GM12878 (cell line): ENCODE measurements at regions not wholly inside any gene's neighbourhood (a gene's known extent, or its start where the extent isn't known, plus 50 kb on each side); places are given as distances from the start of the nearest gene placed in this dataset.

Experiments used
- ATAC-seq: fragments of 200-7000 bp; cut with Tn5 transposase; 3 replicates; pipeline ENCODE4 v1.9.1; 2020; ENCODE audit warnings: mild to moderate bottlenecking, moderate library complexity
- BruUV-seq: library from RNA; stranded (reverse); fragments of 400-500 nt; replicated peaks from 2 replicates; lab custom pipeline; 2021; lab: Mats Ljungman, UMichigan
- CTCF ChIA-PET: fragments of 300-600 bp; sonication (Branson Sonifier 250); formaldehyde crosslinking; extraction: SDS; loops from one replicate; lab custom pipeline; 2021; ENCODE audit warnings: inconsistent platforms; lab: Yijun Ruan, JAX
- POLR2A ChIA-PET: fragments of 350-600 bp; formaldehyde crosslinking; extraction: SDS; loops from one replicate; lab custom pipeline; 2021; ENCODE audit warnings: inconsistent platforms; lab: Charles Lee
- RAD21 ChIA-PET: fragments of 300-600 bp; sonication (Branson Sonifier 250); formaldehyde crosslinking; loops from one replicate; lab custom pipeline; 2023; ENCODE audit warnings: antibody characterized with exemption; ENCODE audit not compliant: unreplicated experiment; lab: Charles Lee
- SMC1A ChIA-PET: fragments of 300-600 bp; sonication (Branson Sonifier 250); formaldehyde crosslinking; loops from one replicate; lab custom pipeline; 2023; ENCODE audit not compliant: unreplicated experiment, uncharacterized antibody; lab: Charles Lee
- DNase-seq: peaks from one replicate; pipeline ENCODE4 v3.0.0-alpha.2; 2011; ENCODE audit warnings: low read depth, low spot score
- FAIRE-seq: peaks from 3 replicates; lab custom pipeline; 2011; peaks lifted over from hg19 to GRCh38; lab: Jason Lieb, UNC
- H2AFZ ChIP-seq: 2 replicates; pipeline ENCODE4 v1.6.0; 2011; ENCODE audit warnings: low read depth, low read length, control low read depth; ENCODE audit not compliant: control insufficient read depth
- H3K27ac ChIP-seq: 2 replicates; pipeline ENCODE4 v1.5.1; 2011; ENCODE audit warnings: control low read depth; ENCODE audit not compliant: control insufficient read depth, insufficient read depth
- H3K27me3 ChIP-seq, 2 experiments: replicated peaks in 1 of 2; 2 replicates each; pipeline versions ENCODE4 v1.6.0 to v1.6.1; 2011; ENCODE audit warnings: low read length in 1 of 2; ENCODE audit not compliant: control insufficient read depth in 2 of 2, insufficient read depth in 2 of 2
- H3K36me3 ChIP-seq, 2 experiments: 2 replicates each; pipeline ENCODE4 v1.5.1; 2011; ENCODE audit warnings: low read length in 1 of 2; ENCODE audit not compliant: control insufficient read depth in 2 of 2, insufficient read depth in 2 of 2
- H3K4me1 ChIP-seq: 2 replicates; pipeline ENCODE4 v1.6.1; 2011; ENCODE audit warnings: mild to moderate bottlenecking, low read length, moderate library complexity, mixed read lengths; ENCODE audit not compliant: control insufficient read depth, insufficient read depth
- H3K4me2 ChIP-seq: 2 replicates; pipeline ENCODE4 v1.6.0; 2011; ENCODE audit warnings: control low read depth; ENCODE audit not compliant: control insufficient read depth, insufficient read depth
- H3K4me3 ChIP-seq: fragments of 200-600 bp; sonication (generic); 2 replicates; pipeline ENCODE4 v1.5.1; 2016
- H3K79me2 ChIP-seq: 2 replicates; pipeline ENCODE4 v1.6.0; 2011; ENCODE audit warnings: low read length; ENCODE audit not compliant: control insufficient read depth, insufficient read depth
- H3K9ac ChIP-seq: 2 replicates; pipeline ENCODE4 v1.8.0; 2011; ENCODE audit warnings: low read length, control low read depth, mixed read lengths; ENCODE audit not compliant: control insufficient read depth, insufficient read depth
- H3K9me3 ChIP-seq: replicated peaks from 3 replicates; pipeline ENCODE4 v1.5.1; 2011; ENCODE audit warnings: mild to moderate bottlenecking, low read length; ENCODE audit not compliant: control insufficient read depth, insufficient read depth
- H4K20me1 ChIP-seq: 2 replicates; pipeline ENCODE4 v1.6.0; 2011; ENCODE audit not compliant: control insufficient read depth, insufficient read depth
- MLLT1 ChIP-seq: fragments of 450-650 bp; IDR thresholded peaks from 2 replicates; pipeline ENCODE4 v1.6.1; 2016; ENCODE audit warnings: mild to moderate bottlenecking
- MTA3 ChIP-seq: IDR thresholded peaks from 2 replicates; pipeline ENCODE4 v1.6.1; 2012; ENCODE audit warnings: low read length, inconsistent platforms, borderline replicate concordance
- SMAD5 ChIP-seq: IDR thresholded peaks from 2 replicates; pipeline ENCODE4 v1.6.1; 2016; ENCODE audit warnings: antibody characterized with exemption, low read depth
- SRF ChIP-seq, 2 experiments: IDR thresholded peaks; 2 replicates each; pipeline ENCODE4 v1.6.1; 2011; ENCODE audit warnings: low read depth in 2 of 2, low read length in 2 of 2, mild to moderate bottlenecking in 1 of 2, moderate library complexity in 1 of 2
- WGBS: methylation state at CpG from one replicate; pipeline ENCODE4 v1.1.6; 2016; ENCODE audit warnings: low lambda C conversion rate; ENCODE audit not compliant: insufficient replicate concordance, insufficient coverage; ENCODE audit errors: missing lambda C conversion rate; 5-methylcytosine and 5-hydroxymethylcytosine counted together
- in situ Hi-C: fragments of 300-500 bp; cut with MboI; formaldehyde crosslinking; loops from 9 replicates; pipeline ENCODE4 v1.14.3; 2018; ENCODE audit warnings: mixed read lengths
- intact Hi-C: fragments of 100-400 bp; cut with micrococcal nuclease; formaldehyde crosslinking; loops from one replicate; pipeline ENCODE4 v1.14.2; 2022; ENCODE audit not compliant: unreplicated experiment

- BruUV-seq, result no TSS peak
- POLR2A ChIA-PET, result no interaction called here
- no peaks in the 10 kb centered on the region for H3K79me2 ChIP-seq
- no peak for TF ChIP-seq MLLT1
- no peak for TF ChIP-seq MTA3
- TF ChIP-seq SMAD5, result no peak
- TF ChIP-seq SRF (IDR thresholded peaks at IDR 0.05; ENCODE audit: low read depth in 2 of 2, low read length in 2 of 2), result no peak
- TF ChIP-seq, all 136 proteins: peak for 0
- Histone ChIP-seq H3K27me3 (no peaks in the 10 kb centered on the region), H3K4me1 (no peaks in the 10 kb centered on the region), H3K4me3 (no peak overlapping the region), H2AFZ (no peak overlapping the region), H3K36me3 (peaks cover 0 to 2% of the 10 kb centered on the region in 2 experiments; a peak in 2 of 4 replicates), H3K9me3 (no peaks in the 10 kb centered on the region; the same call in 2 of the 3 replicates), H4K20me1 (no peaks in the 10 kb centered on the region), H3K9ac (no peak overlapping the region), H3K4me2 (no peak overlapping the region), H3K27ac (no peak overlapping the region)
- RAD21 ChIA-PET, result no interaction called here
- DNase-seq (no peak), FAIRE-seq (no peak), ATAC-seq (no peak)
- CTCF ChIA-PET, result no interaction called here
- intact Hi-C loops, result no loop called here
- SMC1A ChIA-PET, result no interaction called here
- in situ Hi-C loops, result no loop called here
- WGBS, result 81% methylated on average over 9 of the region's 11 CpGs
Observed at GRCh38 chr17:83005639-83006038, 73.8 kb upstream of the METRNL start.
